ENCODE measurements at regions not wholly inside any gene's neighbourhood (a gene's known extent, or its start where the extent isn't known, plus 50 kb on each side); places are given as distances from the start of the nearest gene placed in this dataset.
A peak's percentile ranks its signal among the peaks of the same experiment; 100 is the strongest.

GRCh38 chr11:130620548-130620947, 172.1 kb downstream of the ADAMTS15 start:
- TF ChIP-seq POLR2A (IDR thresholded peaks at IDR 0.05), result no peak
- TF ChIP-seq CTCF (IDR thresholded peaks at IDR 0.05), result no peak
- TF ChIP-seq EP300 (IDR thresholded peaks at IDR 0.05), result no peak
- 89 to 90% methylated on average over 4 of the region's 4 CpGs for WGBS, 2 donors
- H3K27ac ChIP-seq, result no peak overlapping the region

DNA sequence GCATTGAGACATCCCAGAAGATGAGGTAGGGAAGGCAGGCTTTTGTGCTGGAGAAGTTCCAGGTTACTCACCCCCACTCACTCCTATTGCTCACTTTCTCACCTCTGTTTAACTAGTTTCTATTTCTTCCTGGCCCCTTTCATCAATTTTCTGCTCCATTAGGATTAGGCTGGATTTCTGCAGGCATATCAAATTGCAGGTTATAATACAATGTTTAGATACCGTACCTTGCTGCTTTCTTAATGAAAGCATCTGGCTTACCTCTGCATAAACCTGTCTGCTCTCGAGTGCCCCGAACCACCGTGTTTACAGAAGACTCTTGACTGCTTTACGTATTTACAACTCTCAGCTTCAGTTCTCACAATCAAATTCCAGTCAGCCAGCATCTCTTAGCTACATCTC, 173.7 kb downstream of the ADAMTS15 start:
- H3K27ac ChIP-seq, result no peak overlapping the region
- H3K4me1 ChIP-seq, result peaks cover 0 to 3% (median 0%) of the 10 kb centered on the region in 4 donors
- no peaks in the 10 kb centered on the region for H3K27me3 ChIP-seq
- TF ChIP-seq POLR2A (IDR thresholded peaks at IDR 0.05) (no peak), CTCF (IDR thresholded peaks at IDR 0.05) (no peak), EP300 (IDR thresholded peaks at IDR 0.05) (no peak)
- no peak overlapping the region for H3K4me3 ChIP-seq
- H3K36me3 ChIP-seq, result no peaks in the 10 kb centered on the region
- 68 to 77% methylated on average over 5 of the region's 5 CpGs for WGBS, 2 donors
- peaks cover 0 to 4% (median 0%) of the 10 kb centered on the region in 4 donors for H3K9me3 ChIP-seq
- DNase-seq (ENCODE audit: low spot score in 2 of 2), result no peak

More at GRCh38 chr11:130620548-130620947, 172.1 kb downstream of the ADAMTS15 start:
- Histone ChIP-seq H3K9me3 (peaks cover 0 to 4% (median 0%) of the 10 kb centered on the region in 4 donors), H3K4me3 (no peak overlapping the region), H3K27me3 (no peaks in the 10 kb centered on the region), H3K36me3 (no peaks in the 10 kb centered on the region), H3K4me1 (peaks cover 0 to 3% (median 0%) of the 10 kb centered on the region in 4 donors)
- no peak for DNase-seq (ENCODE audit: low spot score in 2 of 2)

- TF ChIP-seq POLR2A (IDR thresholded peaks at IDR 0.05) (no peak), EP300 (IDR thresholded peaks at IDR 0.05) (no peak), CTCF (IDR thresholded peaks at IDR 0.05) (no peak)
- no peaks in the 10 kb centered on the region for H3K36me3 ChIP-seq
- H3K27me3 ChIP-seq, result no peaks in the 10 kb centered on the region
- no peak for DNase-seq (ENCODE audit: low spot score in 2 of 2)
- H3K4me3 ChIP-seq, result no peak overlapping the region
- peak overlapping the region in 1 of 4 donors; percentile 31 for H3K27ac ChIP-seq
- H3K9me3 ChIP-seq, result no peaks in the 10 kb centered on the region
- peaks cover 0 to 3% (median 0%) of the 10 kb centered on the region in 4 donors for H3K4me1 ChIP-seq
- 60 to 62% methylated on average over 8 of the region's 8 CpGs for WGBS, 2 donors
Measured at GRCh38 chr11:130623670-130624668, 175.5 kb downstream of the ADAMTS15 start.

DNA sequence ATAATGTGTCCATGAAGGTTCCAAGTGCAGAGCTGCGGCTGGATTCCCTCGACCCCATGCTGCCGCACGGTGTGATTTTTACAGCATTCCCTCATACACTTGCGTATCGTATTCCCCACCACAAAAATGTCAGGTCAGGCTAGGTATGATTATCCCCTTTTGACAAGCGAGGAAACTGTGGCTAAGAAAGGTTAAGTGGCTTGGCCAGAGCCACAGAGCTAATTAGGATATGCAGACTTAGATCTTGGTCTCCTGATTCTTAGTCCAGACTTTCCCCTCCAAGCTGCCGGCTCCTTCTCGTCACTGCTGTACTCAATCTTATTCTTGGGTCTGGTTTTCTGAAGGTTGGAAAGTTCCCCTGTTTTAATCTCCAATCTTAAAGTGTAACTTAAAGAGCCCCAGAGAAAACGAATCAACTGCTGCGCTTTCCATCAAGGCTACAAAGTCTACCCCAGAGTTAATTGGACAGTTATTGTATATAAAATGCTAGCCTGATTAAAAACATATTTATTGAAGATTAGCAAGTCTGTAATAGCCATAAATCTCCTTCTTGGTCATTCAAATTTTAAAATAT, 176.6 kb downstream of the ADAMTS15 start:
- H3K36me3 ChIP-seq, result no peaks in the 10 kb centered on the region
- WGBS, 2 donors, result 87% methylated on average over 11 of the region's 11 CpGs
- no peaks in the 10 kb centered on the region for H3K27me3 ChIP-seq
- TF ChIP-seq CTCF (IDR thresholded peaks at IDR 0.05) (no peak), POLR2A (IDR thresholded peaks at IDR 0.05) (no peak), EP300 (IDR thresholded peaks at IDR 0.05) (no peak)
- H3K9me3 ChIP-seq, result no peaks in the 10 kb centered on the region
- H3K4me3 ChIP-seq, result no peak overlapping the region
- peaks cover 0 to 3% (median 0%) of the 10 kb centered on the region in 4 donors for H3K4me1 ChIP-seq
- no peak for DNase-seq (ENCODE audit: low spot score in 2 of 2)
- no peak overlapping the region for H3K27ac ChIP-seq
